GM18505 (cell line): ENCODE measurements at regions not wholly inside any gene's neighbourhood (a gene's known extent, or its start where the extent isn't known, plus 50 kb on each side); places are given as distances from the start of the nearest gene placed in this dataset.
"Not testable (repeated sequence)": the region's sequence is repeated elsewhere in the genome, so short reads cannot be mapped to it uniquely, and the experiment has no call there.

Experiments
- ATAC-seq: cut with Tn5 transposase; IDR thresholded peaks from one replicate; pipeline ENCODE4 v1.9.1; 2021; ENCODE audit not compliant: unreplicated experiment
- POLR2A ChIP-seq: IDR thresholded peaks from 4 replicates; pipeline ENCODE4 v1.6.1; 2011; ENCODE audit warnings: borderline replicate concordance; ENCODE audit not compliant: insufficient read depth, insufficient read length; ENCODE audit errors: extremely low read depth

DNA sequence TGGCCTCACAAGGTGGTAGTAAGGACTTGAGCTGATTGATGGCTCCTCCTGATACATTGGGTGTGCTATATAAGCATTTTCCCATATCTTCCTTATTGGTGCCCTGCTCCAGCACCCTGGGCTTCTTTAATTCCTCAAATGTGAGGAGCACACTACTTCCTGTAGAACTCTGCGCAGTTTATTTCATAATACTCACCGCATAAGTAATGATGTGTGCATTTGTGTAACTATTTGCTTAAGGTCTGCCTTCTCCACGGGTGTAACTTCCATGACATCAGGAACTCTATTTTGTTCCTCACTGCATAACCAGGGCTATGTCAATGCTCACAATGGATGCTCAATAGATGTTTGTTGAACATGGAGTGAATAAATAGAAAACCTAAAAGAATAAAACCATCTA, 392.2 kb downstream of the SEC23A start:
- TF ChIP-seq POLR2A, result no peak
- ATAC-seq, result no peak

DNA sequence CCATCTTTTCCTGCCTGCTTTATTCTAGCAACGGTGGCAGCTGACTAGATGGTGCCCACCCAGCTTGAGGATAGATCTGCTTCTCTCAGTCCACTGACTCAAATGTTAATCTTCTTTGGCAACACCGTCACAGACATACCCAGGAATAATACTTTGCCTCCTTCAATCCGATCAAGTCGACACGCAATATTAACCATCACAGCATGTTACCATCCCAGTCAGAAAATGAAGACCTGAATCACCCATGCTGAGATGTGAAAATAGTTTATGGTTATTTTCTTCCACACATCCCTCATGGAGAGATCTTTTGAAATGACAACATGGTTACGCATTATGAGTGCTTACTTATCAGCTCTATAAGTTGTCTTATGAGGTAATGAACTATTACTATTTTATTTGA, 392.8 kb downstream of the SEC23A start:
- no peak for ATAC-seq
- no peak for TF ChIP-seq POLR2A

DNA sequence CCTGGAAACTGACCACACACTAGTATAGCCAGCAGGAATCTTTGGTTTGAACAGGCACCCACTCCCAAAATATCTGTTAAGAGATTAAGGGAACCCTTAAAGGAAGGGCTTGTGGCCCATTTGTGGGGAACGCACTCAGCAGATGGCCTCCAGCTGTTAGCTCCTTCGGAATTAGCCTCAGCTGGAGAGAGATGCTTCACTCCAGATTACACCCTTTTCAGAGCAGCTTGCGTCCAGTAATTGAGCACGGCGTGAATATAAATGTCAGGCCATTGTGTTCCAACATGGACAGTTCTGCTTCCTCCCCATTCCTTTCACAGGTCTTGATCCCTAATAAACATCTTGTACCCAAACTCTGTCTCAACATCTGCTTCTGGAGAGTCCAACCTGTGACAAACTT, 397.8 kb downstream of the SEC23A start:
- TF ChIP-seq POLR2A, result no peak
- ATAC-seq, result no peak

DNA sequence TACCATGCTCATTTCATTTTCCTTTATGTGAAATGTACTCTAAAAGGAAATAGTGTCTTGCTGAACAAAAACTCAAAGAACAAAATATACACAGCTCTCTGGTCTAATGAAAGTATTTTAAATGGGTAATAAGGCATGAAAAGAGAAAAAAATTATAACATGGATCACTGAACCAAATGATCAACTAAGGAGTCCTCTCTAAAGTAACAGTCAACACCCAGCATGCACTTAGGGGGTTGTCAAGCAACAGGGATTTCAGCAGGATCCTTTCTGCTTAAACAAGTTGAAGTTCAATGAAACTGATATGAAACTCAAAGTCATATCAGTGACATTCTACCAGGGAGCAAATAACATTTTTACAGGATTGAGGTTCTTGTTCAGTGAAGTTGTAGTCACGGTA, 398.8 kb downstream of the SEC23A start:
- no peak for TF ChIP-seq POLR2A
- no peak for ATAC-seq

DNA sequence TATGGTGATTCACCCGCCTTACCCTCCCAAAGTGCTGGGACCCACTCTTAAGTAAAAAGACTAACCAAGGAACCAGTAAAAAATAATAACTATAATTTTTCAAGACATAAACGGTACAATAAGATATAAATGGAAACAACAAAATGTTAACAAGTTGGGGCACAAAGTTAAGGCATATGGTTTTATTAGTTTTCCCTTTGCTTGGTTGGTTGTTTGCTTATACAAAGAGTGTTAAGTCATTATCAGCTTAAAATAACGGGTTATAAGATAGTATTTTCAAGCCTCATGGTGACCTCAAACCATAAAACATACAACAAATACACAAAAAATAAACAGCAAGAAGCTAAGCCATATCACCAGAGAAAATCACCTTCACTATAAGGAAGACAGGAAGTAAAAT, 406.1 kb downstream of the SEC23A start:
- TF ChIP-seq POLR2A, result no peak
- ATAC-seq, result no peak

DNA sequence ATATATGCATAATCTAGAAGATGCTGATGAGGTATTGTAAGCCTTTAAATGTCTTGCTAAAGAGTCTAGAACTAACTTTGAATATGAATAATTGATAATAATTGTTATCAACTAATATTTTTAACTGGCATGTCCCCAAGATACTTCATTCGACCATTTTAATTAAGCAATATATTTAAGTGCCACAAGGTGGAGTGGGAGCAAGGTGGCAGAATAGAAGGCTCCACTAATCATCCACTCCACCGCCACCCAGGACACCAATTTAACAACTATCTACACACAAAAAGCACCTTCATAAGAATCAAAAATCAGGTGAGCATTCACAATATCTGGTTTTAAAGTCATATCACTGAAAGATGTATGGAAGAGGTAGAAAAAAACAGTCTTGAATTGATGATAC, 409.6 kb downstream of the SEC23A start:
- ATAC-seq, result no peak
- TF ChIP-seq POLR2A, result no peak

DNA sequence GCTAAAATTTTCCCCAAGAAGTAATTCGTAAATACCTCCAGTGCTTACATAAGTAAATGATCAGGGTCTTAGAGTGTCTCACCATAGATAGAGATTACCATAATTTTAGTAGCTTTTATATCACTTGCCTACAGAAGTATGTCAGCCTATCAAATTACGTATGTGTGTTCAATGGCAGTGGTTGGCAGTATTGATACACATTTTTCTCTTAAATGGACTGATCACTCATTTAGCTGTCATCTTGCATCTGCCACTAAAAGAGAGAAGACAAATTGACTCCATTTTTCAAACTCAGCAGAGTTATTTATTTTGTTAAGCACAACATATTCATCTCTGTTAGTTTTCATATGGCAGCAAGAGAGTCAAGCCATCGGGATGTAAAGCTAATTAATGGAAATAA, 413.1 kb upstream of the CLEC14A start:
- no peak for TF ChIP-seq POLR2A
- ATAC-seq, result no peak

DNA sequence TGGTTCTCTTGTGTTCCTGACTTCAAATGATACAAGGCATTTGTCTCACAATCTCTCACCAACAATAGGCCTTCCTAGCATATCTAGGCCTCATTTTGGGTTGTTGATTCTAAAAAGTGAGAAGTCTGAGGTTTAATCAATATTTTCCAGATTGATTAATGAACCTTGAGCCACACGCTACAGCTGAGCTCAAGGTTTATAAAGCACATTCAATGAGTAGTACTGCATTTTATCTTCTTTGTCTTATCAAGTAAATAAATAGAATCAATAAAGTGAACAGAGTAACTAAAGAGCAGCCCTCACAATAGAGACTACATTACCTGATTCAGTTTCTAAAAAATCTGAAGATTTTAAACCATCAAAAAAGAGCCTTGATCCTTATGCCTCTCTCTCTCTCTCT, 407.5 kb upstream of the CLEC14A start:
- ATAC-seq, result no peak
- no peak for TF ChIP-seq POLR2A

DNA sequence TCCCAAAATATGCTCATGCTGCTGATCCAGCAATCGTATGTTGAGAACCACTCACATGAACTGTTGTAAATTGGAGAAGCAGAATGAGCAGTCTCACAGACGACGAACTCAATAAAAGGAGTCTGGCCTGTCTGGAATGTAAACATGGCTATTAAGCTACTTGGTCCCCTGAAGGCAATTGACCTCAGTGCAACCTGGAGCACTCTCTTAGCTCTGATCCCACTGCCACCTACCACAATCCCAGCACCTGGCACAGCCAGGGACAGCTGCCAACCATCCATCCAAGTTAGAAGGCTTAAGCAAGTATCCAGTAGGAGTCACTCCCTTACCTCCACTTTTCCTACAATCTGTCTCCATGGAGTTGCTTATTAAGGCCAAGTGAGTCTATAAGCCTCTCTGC, 406.9 kb upstream of the CLEC14A start:
- no peak for TF ChIP-seq POLR2A

DNA sequence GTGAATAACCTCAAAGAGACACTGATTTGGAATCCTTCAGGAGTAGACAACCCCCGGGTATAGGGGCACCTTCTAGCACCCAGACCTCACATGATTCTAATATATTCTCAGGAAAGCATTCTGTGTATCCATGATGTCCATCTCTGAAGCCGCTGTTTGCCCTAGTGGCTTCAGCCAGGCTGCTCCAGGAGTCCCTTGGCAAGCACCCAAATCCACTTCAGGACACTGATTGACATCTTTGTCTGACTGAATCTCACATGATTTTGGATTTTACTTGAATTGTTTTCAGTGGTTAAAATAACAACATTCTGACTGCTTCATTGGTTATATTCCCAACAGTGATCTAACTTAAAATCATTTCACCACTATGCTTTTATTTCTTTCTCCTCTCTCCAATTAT, 390.5 kb upstream of the CLEC14A start:
- TF ChIP-seq POLR2A, result no peak
- ATAC-seq, result no peak

More for the DNA sequence above, 406.9 kb upstream of the CLEC14A start:
- ATAC-seq, result no peak

DNA sequence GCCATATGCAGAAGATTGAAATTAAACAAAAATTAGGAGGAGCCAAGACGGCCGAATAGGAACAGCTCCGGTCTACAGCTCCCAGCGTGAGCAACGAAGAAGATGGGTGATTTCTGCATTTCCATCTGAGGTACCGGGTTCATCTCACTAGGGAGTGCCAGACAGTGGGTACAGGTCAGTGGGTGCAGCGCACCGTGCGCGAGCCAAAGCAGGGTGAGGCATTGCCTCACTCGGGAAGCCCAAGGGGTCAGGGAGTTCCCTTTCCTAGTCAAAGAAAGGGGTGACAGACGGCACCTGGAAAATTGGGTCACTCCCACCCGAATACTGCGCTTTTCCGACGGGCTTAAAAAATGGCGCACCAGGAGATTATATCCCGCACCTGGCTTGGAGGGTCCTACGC, 379.0 kb upstream of the CLEC14A start:
- not testable (repeated sequence) for ATAC-seq

DNA sequence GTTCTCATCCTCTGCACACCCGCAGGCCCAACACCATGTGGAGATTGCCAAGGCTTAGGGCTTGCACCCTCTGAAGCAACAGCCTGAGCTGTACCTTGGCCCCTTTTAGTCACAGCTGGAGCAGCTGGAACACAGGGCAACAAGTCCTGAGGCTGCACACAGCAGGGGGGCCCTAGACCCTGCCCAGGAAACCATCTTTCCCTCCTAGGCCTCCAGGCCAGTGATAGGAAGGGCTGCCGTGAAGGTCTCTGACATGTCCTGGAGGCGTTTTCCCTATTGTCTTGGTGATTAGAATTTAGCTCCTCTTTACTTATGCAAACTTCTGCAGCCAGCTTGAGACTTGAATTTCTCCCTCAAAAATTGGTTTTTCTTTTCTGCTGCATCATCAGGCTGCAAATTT, 373.5 kb upstream of the CLEC14A start:
- TF ChIP-seq POLR2A, result no peak

DNA sequence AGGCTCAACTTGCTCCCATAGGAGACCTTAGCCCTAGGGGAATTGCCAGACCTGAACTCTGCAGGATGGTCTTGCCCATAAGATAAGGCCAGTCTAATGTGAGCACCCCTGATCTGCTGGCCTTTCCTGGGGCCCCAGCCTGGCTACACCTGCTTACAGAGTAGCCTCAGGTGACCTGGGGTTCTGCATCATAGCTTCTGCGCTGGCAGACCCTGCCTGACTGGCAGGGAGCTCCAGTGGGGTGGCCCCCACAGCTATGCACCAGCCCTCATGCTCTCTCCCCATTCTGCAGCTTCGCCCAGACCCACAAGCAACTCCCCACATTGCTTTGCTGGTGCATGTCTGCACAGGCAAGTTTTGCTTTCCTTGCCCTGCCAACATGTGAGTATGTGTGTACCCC, 371.3 kb upstream of the CLEC14A start:
- no peak for ATAC-seq
- TF ChIP-seq POLR2A, result no peak

More for the DNA sequence above, 373.5 kb upstream of the CLEC14A start:
- no peak for ATAC-seq

DNA sequence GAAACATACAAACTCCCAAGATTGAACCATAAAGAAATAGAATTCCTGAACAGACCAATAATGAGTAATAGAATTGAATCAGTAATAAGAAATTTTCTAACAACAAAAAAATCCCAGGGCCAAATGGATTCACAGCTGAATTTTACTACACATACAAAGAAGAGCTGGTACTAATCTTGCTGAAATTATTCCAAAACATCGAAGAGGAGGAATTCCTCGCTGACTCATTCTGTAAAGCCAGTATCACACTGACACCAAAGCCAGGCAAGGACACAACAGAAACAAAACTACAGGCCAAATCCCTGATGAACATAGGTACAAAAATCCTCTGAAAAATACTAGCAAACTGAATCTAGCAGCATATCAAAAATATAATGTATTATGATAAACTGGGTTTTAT, 367.8 kb upstream of the CLEC14A start:
- TF ChIP-seq POLR2A, result no peak
- ATAC-seq, result no peak

DNA sequence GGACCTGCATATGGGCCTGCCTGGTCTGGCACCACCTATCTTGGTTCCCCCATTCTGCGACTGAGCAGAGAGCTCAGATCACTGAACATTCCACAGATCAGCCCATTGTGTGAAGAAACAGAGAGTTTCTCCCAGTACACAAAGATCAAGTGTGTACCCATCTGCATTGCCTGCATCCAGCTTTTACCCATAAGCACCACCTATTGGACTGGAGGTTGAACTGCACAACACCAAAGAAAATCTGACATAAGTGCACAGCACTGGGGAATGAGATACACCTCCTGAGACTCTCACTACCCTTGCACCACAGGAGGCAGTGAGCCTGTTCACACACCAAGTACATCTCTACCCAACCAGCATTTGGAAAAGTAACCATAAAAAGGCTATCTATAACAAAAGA, 362.6 kb upstream of the CLEC14A start:
- no peak for TF ChIP-seq POLR2A
- ATAC-seq, result no peak
